K562 (cell line): ENCODE measurements at regions not wholly inside any gene's neighbourhood (a gene's known extent, or its start where the extent isn't known, plus 50 kb on each side); places are given as distances from the start of the nearest gene placed in this dataset.

Source experiments
- ATAC-seq: fragments of 200-7000 bp; cut with Tn5 transposase; 3 replicates; pipeline ENCODE4 v1.9.1; 2020; ENCODE audit warnings: moderate library complexity
- BruUV-seq: library from RNA; stranded (reverse); fragments of 400-500 nt; replicated peaks from 2 replicates; lab custom pipeline; 2021; lab: Mats Ljungman, UMichigan
- CTCF ChIA-PET: fragments of 300-600 bp; formaldehyde crosslinking; extraction: SDS; loops from one replicate; lab custom pipeline; 2021; ENCODE audit warnings: low intra/inter-chr PET ratio; lab: Yijun Ruan, JAX
- POLR2A ChIA-PET: fragments of 300-600, 350-650 bp; sonication (Branson Sonifier 250); formaldehyde crosslinking; extraction: SDS; loops from one replicate; lab custom pipeline; 2021; ENCODE audit warnings: antibody characterized with exemption, inconsistent platforms; lab: Yijun Ruan, JAX
- DNase-seq, 4 experiments: peaks; one replicate each; pipeline versions ENCODE4 v3.0.0 to v3.0.0-alpha.2; 2011 to 2018; ENCODE audit warnings: low spot score in 3 of 4, mixed read lengths in 3 of 4; ENCODE audit errors: extremely low read depth in 1 of 4
- FAIRE-seq: peaks from 2 replicates; lab custom pipeline; 2011; peaks lifted over from hg19 to GRCh38; lab: Jason Lieb, UNC
- H2AFZ ChIP-seq: 2 replicates; pipeline ENCODE4 v1.6.0; 2011; ENCODE audit warnings: low read depth, low read length, control low read depth, inconsistent platforms
- H3K27ac ChIP-seq: fragments of 200-600 bp; 3 replicates; pipeline ENCODE4 v1.8.0; 2011; ENCODE audit warnings: low read depth, mild to moderate bottlenecking, control low read depth, inconsistent platforms, low read length, moderate library complexity, mixed read lengths; ENCODE audit errors: extremely low read depth
- H3K27me3 ChIP-seq, 2 experiments: fragments of 300-600 bp in 1 of 2; 2 replicates in 1 of 2; 3 replicates in 1 of 2; pipeline versions ENCODE4 v1.6.0 to v1.8.0; 2011; ENCODE audit warnings: inconsistent platforms in 2 of 2, low read length in 2 of 2, mild to moderate bottlenecking in 1 of 2, mixed read lengths in 1 of 2, moderate library complexity in 1 of 2; ENCODE audit not compliant: control insufficient read depth in 2 of 2, insufficient read depth in 2 of 2
- H3K36me3 ChIP-seq: fragments of 300-600 bp; 3 replicates; pipeline ENCODE4 v1.8.0; 2011; ENCODE audit warnings: mild to moderate bottlenecking, low read length, inconsistent platforms; ENCODE audit not compliant: control insufficient read depth, insufficient read depth
- H3K4me1 ChIP-seq, 2 experiments: fragments of 200-600 bp in 1 of 2; replicated peaks in 1 of 2; 2 replicates in 1 of 2; 3 replicates in 1 of 2; pipeline versions ENCODE4 v1.5.1 to v1.8.0; 2011; ENCODE audit warnings: inconsistent platforms in 2 of 2, low read length in 2 of 2, mild to moderate bottlenecking in 1 of 2, mixed read lengths in 1 of 2, moderate library complexity in 1 of 2; ENCODE audit not compliant: control insufficient read depth in 2 of 2, insufficient read depth in 2 of 2
- H3K4me2 ChIP-seq: 2 replicates; pipeline ENCODE4 v1.6.1; 2011; ENCODE audit warnings: low read length, control low read depth, inconsistent platforms, mixed read lengths; ENCODE audit not compliant: insufficient read depth
- H3K4me3 ChIP-seq: fragments of 200-600 bp; sonication (generic), shearing (Covaris generic); 2 replicates; pipeline ENCODE4 v1.5.1; 2016; ENCODE audit warnings: control low read depth, inconsistent platforms
- H3K79me2 ChIP-seq: fragments of 200-600 bp; 3 replicates; pipeline ENCODE4 v1.8.0; 2011; ENCODE audit warnings: low read length, inconsistent platforms; ENCODE audit not compliant: control insufficient read depth, insufficient read depth
- H3K9ac ChIP-seq, 2 experiments: 2 replicates each; pipeline versions ENCODE4 v1.6.0 to v1.6.1; 2011; ENCODE audit warnings: low read depth in 2 of 2, low read length in 2 of 2, control low read depth in 1 of 2, inconsistent platforms in 1 of 2, mild to moderate bottlenecking in 1 of 2, mixed read lengths in 1 of 2; ENCODE audit not compliant: insufficient read depth in 1 of 2
- H3K9me1 ChIP-seq: one replicate; pipeline ENCODE4 v1.6.0; 2011; ENCODE audit warnings: inconsistent platforms, mild to moderate bottlenecking, low read length, moderate library complexity; ENCODE audit not compliant: control insufficient read depth, insufficient read depth
- H3K9me3 ChIP-seq: replicated peaks from 2 replicates; pipeline ENCODE4 v1.5.1; 2011; ENCODE audit warnings: low read depth, low read length, inconsistent platforms; ENCODE audit not compliant: control insufficient read depth, insufficient read depth
- H4K20me1 ChIP-seq: replicated peaks from 2 replicates; pipeline ENCODE4 v1.6.1; 2011; ENCODE audit warnings: low read length, inconsistent platforms, mixed read lengths; ENCODE audit not compliant: control insufficient read depth, insufficient read depth
- ESRRB ChIP-seq: fragments of 250-450 bp; sonication (Bioruptor Pico); IDR thresholded peaks from 2 replicates; pipeline ENCODE4 v1.5.0; 2020; ENCODE audit warnings: mild to moderate bottlenecking, moderate library complexity, borderline replicate concordance
- NONO ChIP-seq, 2 experiments: fragments of 200-400 bp in 1 of 2; fragments of 450-650 bp in 1 of 2; formaldehyde crosslinking in 1 of 2; IDR thresholded peaks; 2 replicates each; pipeline ENCODE4 v1.6.1; 2017; ENCODE audit warnings: low read depth in 2 of 2, mild to moderate bottlenecking in 2 of 2, moderate library complexity in 2 of 2, low read length in 1 of 2
- NUFIP1 ChIP-seq: fragments of 450-650 bp; IDR thresholded peaks from 2 replicates; pipeline ENCODE4 v1.6.1; 2018; ENCODE audit not compliant: partially characterized antibody
- SREBF1 ChIP-seq: fragments of 150-350 bp; IDR thresholded peaks from 2 replicates; pipeline ENCODE4 v1.6.1; 2014; ENCODE audit warnings: antibody characterized with exemption, low read depth, low read length, borderline replicate concordance
- TFAM ChIP-seq: fragments of 250-450 bp; sonication (Bioruptor Pico); conservative IDR thresholded peaks from 2 replicates; pipeline ENCODE4 v1.5.0; 2021; ENCODE audit warnings: mild to moderate bottlenecking, moderate library complexity
- ZNF174 ChIP-seq: fragments of 250-450 bp; sonication (Bioruptor Pico); IDR thresholded peaks from 2 replicates; pipeline ENCODE4 v1.4.0; 2020; ENCODE audit warnings: mild to moderate bottlenecking
- ZNF239 ChIP-seq: fragments of 250-450 bp; sonication (Bioruptor Pico); IDR thresholded peaks from 2 replicates; pipeline ENCODE4 v1.4.0; 2020; ENCODE audit warnings: mild to moderate bottlenecking
- WGBS: fragments of 100-300 bp; shearing (Covaris generic); methylation state at CpG from one replicate; pipeline ENCODE4 v1.1.6; 2016; ENCODE audit warnings: low coverage, mixed read lengths; ENCODE audit not compliant: insufficient coverage; ENCODE audit errors: missing lambda C conversion rate; 5-methylcytosine and 5-hydroxymethylcytosine counted together
- in situ Hi-C: fragments of 300-500 bp; cut with MboI; formaldehyde crosslinking; loops from 4 replicates; pipeline ENCODE4 v1.15.0; 2018; ENCODE audit warnings: inconsistent platforms, mixed read lengths
- intact Hi-C: fragments of 100-400 bp; cut with micrococcal nuclease; formaldehyde crosslinking; loops from 2 replicates; pipeline ENCODE4 v1.14.2; 2022

- TF ChIP-seq SREBF1 (no peak), NUFIP1 (no peak)
Observed at GRCh38 chr4:66045913-66046312, 375.6 kb upstream of the EPHA5 start (continued).

GRCh38 chr4:66035701-66036100, 365.4 kb upstream of the EPHA5 start:
- TF ChIP-seq NONO (IDR thresholded peaks at IDR 0.05; ENCODE audit: low read depth in 2 of 2, low read length in 1 of 2): no peak
- TF ChIP-seq TFAM (CRISPR knock-in tag): no peak
- no peak for TF ChIP-seq ESRRB (CRISPR knock-in tag)
- TF ChIP-seq ZNF239: no peak
- TF ChIP-seq ZNF174: no peak
- Histone ChIP-seq H4K20me1 (no peaks in the 10 kb centered on the region), H3K36me3 (no peaks in the 10 kb centered on the region), H3K9me1 (no peaks in the 10 kb centered on the region), H3K4me1 (no peaks in the 10 kb centered on the region), H3K27ac (no peak overlapping the region), H3K27me3 (no peaks in the 10 kb centered on the region), H3K9ac (no peak overlapping the region), H3K9me3 (no peaks in the 10 kb centered on the region; the same call in 1 of the 2 replicates), H2AFZ (no peak overlapping the region), H3K79me2 (no peaks in the 10 kb centered on the region), H3K4me3 (no peak overlapping the region), H3K4me2 (no peak overlapping the region)
- no peak for FAIRE-seq
- 0% methylated on average over 2 of the region's 2 CpGs for WGBS
- no TSS peak for BruUV-seq
- in situ Hi-C loops (no loop called here), intact Hi-C loops (no loop called here)
- no peak for ATAC-seq
- ChIA-PET CTCF (no interaction called here), POLR2A (no interaction called here)
- no peak for DNase-seq
